Stomach (tissue), 8 donors: ENCODE measurements at regions not wholly inside any gene's neighbourhood (a gene's known extent, or its start where the extent isn't known, plus 50 kb on each side); places are given as distances from the start of the nearest gene placed in this dataset.

Experiments
- DNase-seq, 2 donors: peaks; one replicate each; pipeline versions ENCODE4 v3.0.0 to v3.0.0-alpha.2; 2013 to 2019
- H3K27ac ChIP-seq, 5 donors: fragments of 200-600 bp in 4 of 5; sonication (generic) in 4 of 5; one replicate each; pipeline ENCODE4 v1.5.1; 2013 to 2019; ENCODE audit warnings: mild to moderate bottlenecking in 1 of 5, moderate library complexity in 1 of 5
- H3K27me3 ChIP-seq, 3 donors: fragments of 200-600 bp; sonication (generic); one replicate each; pipeline ENCODE4 v1.5.1; 2017 to 2019; ENCODE audit warnings: mixed run types in 1 of 3
- H3K36me3 ChIP-seq, 4 donors: fragments of 200-600 bp; sonication (generic); 1 replicate in 3 of 4; 2 replicates in 1 of 4; pipeline ENCODE4 v1.5.1; 2016 to 2019
- H3K4me1 ChIP-seq, 4 donors: fragments of 200-600 bp; sonication (generic); one replicate each; pipeline ENCODE4 v1.5.1; 2016 to 2019
- H3K4me3 ChIP-seq, 4 donors: fragments of 200-600 bp; sonication (generic) in 3 of 4; one replicate each; pipeline ENCODE4 v1.5.1; 2016 to 2019; ENCODE audit warnings: mild to moderate bottlenecking in 1 of 4
- H3K9me3 ChIP-seq, 4 donors: fragments of 200-600 bp; sonication (generic); one replicate each; pipeline ENCODE4 v1.5.1; 2016 to 2019
- CTCF ChIP-seq, 7 experiments: fragments of 450-650 bp in 4 of 7; fragments of 200-600 bp in 3 of 7; sonication (generic) in 3 of 7; IDR thresholded peaks; one replicate each; pipeline ENCODE4 v1.5.1; 2016 to 2019; ENCODE audit warnings: antibody characterized with exemption in 7 of 7, control low read depth in 2 of 7, mild to moderate bottlenecking in 1 of 7
- EP300 ChIP-seq: sonication (generic); formaldehyde crosslinking; IDR thresholded peaks from one replicate; pipeline ENCODE4 v1.6.1; 2017; ENCODE audit warnings: antibody characterized with exemption
- POLR2A ChIP-seq, 4 donors: fragments of 450-650 bp; IDR thresholded peaks; one replicate each; pipeline ENCODE4 v1.6.1; 2016; ENCODE audit warnings: antibody characterized with exemption in 4 of 4, control low read depth in 2 of 4, mild to moderate bottlenecking in 1 of 4, moderate library complexity in 1 of 4
- POLR2AphosphoS5 ChIP-seq, 3 donors: sonication (generic); formaldehyde crosslinking; IDR thresholded peaks; one replicate each; pipeline ENCODE4 v1.6.1; 2016; ENCODE audit warnings: antibody characterized with exemption in 3 of 3
- WGBS, 5 donors: extraction: QIAGEN DNeasy Blood & Tissue Kit in 3 of 5; methylation state at CpG; one replicate each; pipeline versions ENCODE4 v1.1.5 to v1.1.7; 2013 to 2018; 5-methylcytosine and 5-hydroxymethylcytosine counted together
- intact Hi-C: fragments of 100-400 bp; cut with DNase I; formaldehyde crosslinking; loops from one replicate; pipeline ENCODE4 v1.15.1; 2023; ENCODE audit warnings: low total_unique reads
- donor health status: healthy with polysubstance abuse.
- donor health status: Bipolar disorder and iron deficiency.
- donor health status: healthy.

DNA sequence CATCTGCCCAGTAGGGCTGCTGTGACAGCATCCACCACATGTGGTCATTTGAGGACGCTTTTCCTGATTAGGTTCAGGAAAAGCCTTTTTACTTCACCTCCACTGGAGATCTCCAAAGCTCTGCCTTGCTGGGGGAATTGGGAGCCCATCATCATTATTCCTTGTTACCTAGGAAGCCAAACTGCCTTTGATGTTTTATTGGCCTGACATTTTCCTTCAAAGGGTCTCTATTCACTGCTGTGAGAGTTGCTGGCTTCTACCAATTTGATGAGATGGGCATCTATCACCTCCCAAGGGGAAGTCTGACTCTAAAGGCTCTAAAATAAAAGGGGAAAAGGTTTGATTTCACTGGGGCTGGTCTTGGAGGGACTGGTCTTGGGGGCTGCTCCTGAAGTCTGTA, 678.6 kb downstream of the PTPRU start:
- intact Hi-C loops: no loop called here
- Histone ChIP-seq H3K27me3 (peaks cover 0 to 38% (median 0%) of the 10 kb centered on the region in 3 donors), H3K36me3 (no peaks in the 10 kb centered on the region), H3K4me3 (no peak overlapping the region), H3K9me3 (peaks cover 0 to 6% (median 0%) of the 10 kb centered on the region in 4 donors), H3K27ac (no peak overlapping the region), H3K4me1 (no peaks in the 10 kb centered on the region)
- 0 to 62% (median 18%) methylated on average over 1 of the region's 1 CpG for WGBS, 5 donors
- no peak for TF ChIP-seq CTCF (IDR thresholded peaks at IDR 0.05)
- DNase-seq: no peak

- Histone ChIP-seq H3K9me3 (peaks cover 0 to 6% (median 0%) of the 10 kb centered on the region in 4 donors), H3K27ac (no peak overlapping the region), H3K4me1 (no peaks in the 10 kb centered on the region), H3K27me3 (peaks cover 0 to 55% (median 0%) of the 10 kb centered on the region in 3 donors), H3K36me3 (no peaks in the 10 kb centered on the region), H3K4me3 (no peak overlapping the region)
- TF ChIP-seq CTCF (IDR thresholded peaks at IDR 0.05) (no peak), EP300 (no peak), POLR2AphosphoS5 (IDR thresholded peaks at IDR 0.05) (no peak), POLR2A (IDR thresholded peaks at IDR 0.05) (no peak)
- WGBS, 5 donors: 26 to 68% (median 52%) methylated on average over 1 of the region's 1 CpG
- DNase-seq: peak in 1 of 2 donors; percentile 32
- intact Hi-C loops: no loop called here
Observed at GRCh38 chr1:29912425-29912824, 676.1 kb downstream of the PTPRU start.

DNA sequence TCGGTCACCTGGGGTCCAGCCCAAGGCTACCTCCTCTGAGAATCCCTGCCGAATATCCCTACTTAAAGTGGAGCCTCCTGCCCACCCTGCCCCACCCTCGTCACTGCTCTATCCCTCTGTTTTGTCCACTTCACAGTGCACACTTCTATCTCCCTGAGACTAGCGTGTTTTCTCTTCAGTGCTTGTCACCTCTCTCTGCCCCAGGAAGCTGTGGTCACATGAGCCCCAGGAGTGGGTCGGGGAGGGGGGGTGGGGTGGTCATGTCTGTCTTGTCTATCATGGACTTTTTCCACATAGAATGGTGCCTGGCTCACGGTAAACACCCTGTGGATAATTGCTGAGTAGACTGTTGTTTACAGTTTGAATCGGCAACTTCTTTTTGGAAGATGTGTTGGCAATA, 673.6 kb downstream of the PTPRU start:
- intact Hi-C loops: no loop called here
- TF ChIP-seq CTCF (IDR thresholded peaks at IDR 0.05): no peak
- no peak for TF ChIP-seq POLR2A (IDR thresholded peaks at IDR 0.05)
- no peak for TF ChIP-seq EP300
- TF ChIP-seq POLR2AphosphoS5 (IDR thresholded peaks at IDR 0.05): no peak
- Histone ChIP-seq H3K4me3 (no peak overlapping the region), H3K27ac (no peak overlapping the region), H3K4me1 (no peaks in the 10 kb centered on the region), H3K36me3 (no peaks in the 10 kb centered on the region), H3K27me3 (peaks cover 0 to 54% (median 0%) of the 10 kb centered on the region in 3 donors), H3K9me3 (peaks cover 0 to 6% (median 0%) of the 10 kb centered on the region in 4 donors)
- 35 to 48% (median 42%) methylated on average over 7 of the region's 7 CpGs for WGBS, 5 donors
- no peak for DNase-seq

GRCh38 chr1:29907596-29907995, 671.3 kb downstream of the PTPRU start:
- TF ChIP-seq POLR2A (IDR thresholded peaks at IDR 0.05): no peak
- no peak for TF ChIP-seq EP300
- no peak for TF ChIP-seq CTCF (IDR thresholded peaks at IDR 0.05)
- TF ChIP-seq POLR2AphosphoS5 (IDR thresholded peaks at IDR 0.05): no peak
- 42 to 69% (median 55%) methylated on average over 7 of the region's 7 CpGs for whole genome bisulfite sequencing, 5 donors
- no peak for DNase-seq
- Histone ChIP-seq H3K36me3 (no peaks in the 10 kb centered on the region), H3K4me1 (no peaks in the 10 kb centered on the region), H3K27ac (no peak overlapping the region), H3K27me3 (peaks cover 0 to 46% (median 0%) of the 10 kb centered on the region in 3 donors), H3K4me3 (no peak overlapping the region), H3K9me3 (peaks cover 0 to 6% (median 0%) of the 10 kb centered on the region in 4 donors)
- intact Hi-C loops: no loop called here
